Mesenchymal stem cell (in vitro differentiated cells and primary cell): ENCODE measurements at regions not wholly inside any gene's neighbourhood (a gene's known extent, or its start where the extent isn't known, plus 50 kb on each side); places are given as distances from the start of the nearest gene placed in this dataset.
A peak's percentile ranks its signal among the peaks of the same experiment; 100 is the strongest.

ENCODE experiments used
- DNase-seq: peaks from one replicate; pipeline ENCODE4 v3.0.0-alpha.2; 2013
- H2AFZ ChIP-seq: one replicate; pipeline ENCODE4 v1.6.1; 2013; ENCODE audit warnings: low read depth, mild to moderate bottlenecking, control low read depth, inconsistent platforms, low read length, moderate library complexity
- H2AK5ac ChIP-seq: 2 replicates; pipeline ENCODE4 v1.6.1; 2013; ENCODE audit warnings: low read length, moderate library complexity, mild to moderate bottlenecking, inconsistent platforms; ENCODE audit not compliant: severe bottlenecking
- H2BK120ac ChIP-seq: one replicate; pipeline ENCODE4 v1.6.1; 2013; ENCODE audit warnings: low read depth, mild to moderate bottlenecking, inconsistent platforms, low read length, moderate library complexity
- H2BK12ac ChIP-seq, 2 experiments: one replicate each; pipeline ENCODE4 v1.6.1; 2013; ENCODE audit warnings: inconsistent platforms in 2 of 2, low read length in 2 of 2, mild to moderate bottlenecking in 2 of 2, moderate library complexity in 2 of 2, control low read depth in 1 of 2
- H2BK15ac ChIP-seq: one replicate; pipeline ENCODE4 v1.6.1; 2013; ENCODE audit warnings: mild to moderate bottlenecking, low read depth, inconsistent platforms; ENCODE audit not compliant: poor library complexity, severe bottlenecking
- H2BK5ac ChIP-seq: 2 replicates; pipeline ENCODE4 v1.6.1; 2013; ENCODE audit warnings: low read depth, mild to moderate bottlenecking, low read length, control low read depth, inconsistent platforms; ENCODE audit not compliant: poor library complexity, severe bottlenecking
- H3K14ac ChIP-seq, 2 experiments: one replicate each; pipeline ENCODE4 v1.6.1; 2013; ENCODE audit warnings: inconsistent platforms in 2 of 2, low read length in 2 of 2, control low read depth in 1 of 2, mild to moderate bottlenecking in 1 of 2, moderate library complexity in 1 of 2
- H3K18ac ChIP-seq, 2 experiments: one replicate each; pipeline ENCODE4 v1.6.1; 2013; ENCODE audit warnings: inconsistent platforms in 2 of 2, low read length in 2 of 2, control low read depth in 1 of 2, low read depth in 1 of 2, mild to moderate bottlenecking in 1 of 2
- H3K23ac ChIP-seq, 2 experiments: one replicate each; pipeline ENCODE4 v1.6.1; 2013; ENCODE audit warnings: inconsistent platforms in 2 of 2, low read length in 2 of 2, mild to moderate bottlenecking in 2 of 2, moderate library complexity in 2 of 2, control low read depth in 1 of 2
- H3K27ac ChIP-seq: 2 replicates; pipeline ENCODE4 v1.5.1; 2013; ENCODE audit warnings: mild to moderate bottlenecking, moderate library complexity, low read length, control low read depth, inconsistent platforms; ENCODE audit not compliant: poor library complexity, severe bottlenecking
- H3K27me3 ChIP-seq, 2 experiments: 2 replicates each; pipeline versions ENCODE4 v1.6.1 to v1.7.0; 2013; ENCODE audit warnings: low read length in 2 of 2, mild to moderate bottlenecking in 2 of 2, moderate library complexity in 2 of 2, control low read depth in 1 of 2, inconsistent platforms in 1 of 2; ENCODE audit not compliant: control insufficient read depth in 1 of 2, insufficient read depth in 1 of 2
- H3K36me3 ChIP-seq, 2 experiments: 2 replicates each; pipeline versions ENCODE4 v1.6.1 to v1.7.0; 2013; ENCODE audit warnings: low read length in 2 of 2, control low read depth in 1 of 2, inconsistent platforms in 1 of 2, low read depth in 1 of 2, mild to moderate bottlenecking in 1 of 2; ENCODE audit not compliant: insufficient read depth in 2 of 2, control insufficient read depth in 1 of 2
- H3K4ac ChIP-seq, 2 experiments: one replicate each; pipeline ENCODE4 v1.6.1; 2013; ENCODE audit warnings: inconsistent platforms in 2 of 2, low read length in 2 of 2, mild to moderate bottlenecking in 2 of 2, moderate library complexity in 2 of 2, control low read depth in 1 of 2, low read depth in 1 of 2
- H3K4me1 ChIP-seq: 2 replicates; pipeline ENCODE4 v1.6.1; 2013; ENCODE audit warnings: low read depth, low read length, control low read depth; ENCODE audit not compliant: control insufficient read depth, insufficient read depth
- H3K4me2 ChIP-seq: 2 replicates; pipeline ENCODE4 v1.6.1; 2013; ENCODE audit warnings: low read length, mild to moderate bottlenecking, inconsistent platforms; ENCODE audit not compliant: poor library complexity, severe bottlenecking
- H3K4me3 ChIP-seq, 2 experiments: 2 replicates each; pipeline versions ENCODE4 v1.5.1 to v1.7.0; 2013; ENCODE audit warnings: low read length in 2 of 2, mild to moderate bottlenecking in 2 of 2, control low read depth in 1 of 2, low read depth in 1 of 2; ENCODE audit not compliant: insufficient read depth in 1 of 2
- H3K79me1 ChIP-seq: replicated peaks from 2 replicates; pipeline ENCODE4 v1.6.1; 2013; ENCODE audit warnings: mild to moderate bottlenecking, control low read depth, low read length, inconsistent platforms; ENCODE audit not compliant: poor library complexity, severe bottlenecking
- H3K9ac ChIP-seq: 2 replicates; pipeline ENCODE4 v1.7.0; 2013; ENCODE audit warnings: mild to moderate bottlenecking, low read length, moderate library complexity
- H3K9me3 ChIP-seq: 2 replicates; pipeline ENCODE4 v1.7.0; 2013; ENCODE audit warnings: mild to moderate bottlenecking, low read length; ENCODE audit not compliant: control insufficient read depth
- H4K8ac ChIP-seq: one replicate; pipeline ENCODE4 v1.6.1; 2013; ENCODE audit warnings: inconsistent platforms, mild to moderate bottlenecking, low read length, moderate library complexity
- H4K91ac ChIP-seq: one replicate; pipeline ENCODE4 v1.6.1; 2013; ENCODE audit warnings: mild to moderate bottlenecking, low read length, inconsistent platforms
- WGBS: methylation state at CpG from one replicate; pipeline ENCODE4 v1.1.7; 2013; ENCODE audit warnings: mixed read lengths; 5-methylcytosine and 5-hydroxymethylcytosine counted together

DNA sequence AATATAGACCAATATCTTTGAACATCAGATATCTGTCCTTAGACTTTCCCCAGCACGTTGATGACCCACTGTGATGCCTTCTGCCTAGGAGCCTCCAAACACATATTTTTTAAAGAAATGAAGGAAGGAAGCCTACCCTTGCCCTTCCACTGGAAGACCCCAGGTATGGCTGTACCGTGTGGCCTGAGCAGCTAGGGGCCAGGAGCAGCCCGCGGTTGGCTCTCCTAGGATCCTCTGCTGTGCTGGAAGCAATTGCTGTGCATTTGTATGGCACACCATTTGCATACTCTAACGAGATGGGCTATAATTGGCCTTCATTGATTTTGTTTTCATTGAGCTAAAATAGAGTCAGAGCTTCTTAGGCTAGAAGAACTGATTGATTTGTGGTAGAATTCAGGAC, 128.8 kb downstream of the GPAT3 start:
- Histone ChIP-seq H2BK12ac (no peak overlapping the region), H2AFZ (no peak overlapping the region), H3K36me3 (no peaks in the 10 kb centered on the region), H2BK15ac (no peak overlapping the region), H3K27ac (no peak overlapping the region), H3K4me3 (no peak overlapping the region), H3K4me2 (no peak overlapping the region), H4K91ac (no peak overlapping the region), H3K9ac (no peak overlapping the region), H3K23ac (no peak overlapping the region), H3K79me1 (no peaks in the 10 kb centered on the region), H2BK120ac (no peak overlapping the region), H2AK5ac (no peak overlapping the region), H4K8ac (no peak overlapping the region), H2BK5ac (no peak overlapping the region), H3K4ac (no peak overlapping the region), H3K18ac (no peak overlapping the region), H3K14ac (no peak overlapping the region), H3K27me3 (peaks cover 0 to 11% of the 10 kb centered on the region in 2 experiments), H3K9me3 (no peaks in the 10 kb centered on the region), H3K4me1 (no peaks in the 10 kb centered on the region)
- WGBS = 66% methylated on average over 4 of the region's 5 CpGs
- DNase-seq = no peak

DNA sequence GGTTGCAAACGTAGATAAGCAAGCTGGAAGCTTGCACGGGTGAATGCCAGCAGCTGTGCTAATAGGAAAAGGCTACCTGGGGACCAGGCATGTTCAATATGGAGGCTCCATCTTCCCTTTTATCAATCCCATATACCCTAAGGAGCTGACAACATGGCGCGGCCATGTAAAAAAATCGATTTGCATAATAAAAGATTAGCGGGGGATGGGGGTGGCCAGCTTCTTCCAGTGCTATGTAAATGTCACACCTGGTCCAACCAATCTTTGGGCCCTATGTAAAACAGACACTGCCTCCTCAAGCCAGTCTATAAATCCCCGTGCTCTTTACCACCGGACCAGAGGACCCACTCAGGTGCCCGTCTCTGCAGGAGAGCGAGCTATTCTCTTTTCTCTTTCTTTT, 128.2 kb downstream of the GPAT3 start:
- no peak overlapping the region for H2BK120ac ChIP-seq
- no peak overlapping the region for H3K27ac ChIP-seq
- peaks cover 0 to 11% of the 10 kb centered on the region in 2 experiments for H3K27me3 ChIP-seq
- 86% methylated on average over 9 of the region's 10 CpGs for WGBS
- no peak overlapping the region for H4K91ac ChIP-seq
- H3K4me1 ChIP-seq = no peaks in the 10 kb centered on the region
- no peak overlapping the region for H3K4me2 ChIP-seq
- H3K18ac ChIP-seq = no peak overlapping the region
- H3K4me3 ChIP-seq = no peak overlapping the region
- H3K36me3 ChIP-seq = no peaks in the 10 kb centered on the region
- no peak overlapping the region for H2AK5ac ChIP-seq
- no peak overlapping the region for H2BK12ac ChIP-seq
- no peak for DNase-seq
- no peak overlapping the region for H3K14ac ChIP-seq
- H2BK5ac ChIP-seq = no peak overlapping the region
- no peak overlapping the region for H4K8ac ChIP-seq
- no peak overlapping the region for H2AFZ ChIP-seq
- no peak overlapping the region for H2BK15ac ChIP-seq
- no peak overlapping the region for H3K4ac ChIP-seq
- no peak overlapping the region for H3K23ac ChIP-seq
- no peaks in the 10 kb centered on the region for H3K9me3 ChIP-seq
- H3K79me1 ChIP-seq = no peaks in the 10 kb centered on the region
- H3K9ac ChIP-seq = no peak overlapping the region

DNA sequence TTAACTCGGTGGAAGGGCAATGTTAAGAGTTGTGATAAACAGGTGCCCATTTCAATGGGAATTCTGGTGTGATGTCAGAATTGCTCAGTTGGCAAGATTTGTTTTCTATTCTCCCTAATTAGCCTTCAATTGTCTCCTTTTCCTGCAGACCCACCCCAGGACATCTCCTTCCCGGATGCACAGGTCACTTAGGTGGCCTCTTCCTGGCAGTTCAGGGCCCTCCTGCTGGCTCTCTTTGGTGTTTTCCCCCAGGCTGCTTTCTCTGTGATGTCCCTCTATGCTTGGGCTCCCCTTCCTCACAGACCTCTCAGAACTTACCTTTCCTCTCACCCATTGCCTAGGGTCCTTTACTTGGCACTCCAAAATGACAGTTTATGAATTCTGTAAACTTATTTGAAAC, 126.3 kb downstream of the GPAT3 start:
- DNase-seq = no peak
- no peak overlapping the region for H3K27ac ChIP-seq
- no peaks in the 10 kb centered on the region for H3K4me1 ChIP-seq
- H3K9me3 ChIP-seq = no peaks in the 10 kb centered on the region
- no peaks in the 10 kb centered on the region for H3K36me3 ChIP-seq
- H3K4ac ChIP-seq = no peak overlapping the region
- H3K18ac ChIP-seq = peak overlapping the region in 1 of 2 experiments; percentile 41
- peaks cover 0 to 8% of the 10 kb centered on the region in 2 experiments for H3K27me3 ChIP-seq
- no peak overlapping the region for H3K9ac ChIP-seq
- H3K23ac ChIP-seq = no peak overlapping the region
- H3K79me1 ChIP-seq = no peaks in the 10 kb centered on the region
- no peak overlapping the region for H2BK5ac ChIP-seq
- no peak overlapping the region for H2BK120ac ChIP-seq
- H2BK12ac ChIP-seq = peak overlapping the region in 1 of 2 experiments; percentile 24
- H3K14ac ChIP-seq = no peak overlapping the region
- no peak overlapping the region for H2AK5ac ChIP-seq
- WGBS = 17% methylated on average over 1 of the region's 2 CpGs
- H4K91ac ChIP-seq = no peak overlapping the region
- H3K4me3 ChIP-seq = no peak overlapping the region
- H3K4me2 ChIP-seq = no peak overlapping the region
- no peak overlapping the region for H4K8ac ChIP-seq
- no peak overlapping the region for H2AFZ ChIP-seq
- peak overlapping the region; percentile 40 for H2BK15ac ChIP-seq

DNA sequence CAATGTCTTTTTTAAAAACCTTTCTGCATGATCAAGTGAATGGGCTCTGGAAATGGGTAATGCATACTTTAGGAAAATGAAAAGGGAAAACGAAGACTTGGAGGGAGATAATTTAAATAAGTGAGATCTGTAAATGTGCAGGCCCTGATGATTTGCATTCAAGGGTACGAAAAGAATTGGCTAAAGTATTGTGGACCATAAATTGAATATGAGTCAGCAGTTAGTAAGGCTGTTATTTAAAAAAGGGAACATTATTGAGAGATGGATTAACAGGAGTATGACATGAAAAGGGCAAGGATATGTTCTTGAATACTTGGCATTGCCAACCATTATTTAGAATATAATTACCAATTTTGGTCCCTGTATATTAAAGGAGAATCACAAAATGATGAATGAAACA, 125.5 kb downstream of the GPAT3 start:
- Histone ChIP-seq H3K79me1 (no peaks in the 10 kb centered on the region), H3K27me3 (peaks cover 0 to under 1% of the 10 kb centered on the region in 2 experiments), H3K9me3 (no peaks in the 10 kb centered on the region), H3K4me1 (no peaks in the 10 kb centered on the region), H3K23ac (no peak overlapping the region), H3K4me3 (no peak overlapping the region), H2BK15ac (no peak overlapping the region), H3K9ac (no peak overlapping the region), H4K8ac (no peak overlapping the region), H3K18ac (no peak overlapping the region), H4K91ac (no peak overlapping the region), H2AFZ (no peak overlapping the region), H2AK5ac (no peak overlapping the region), H3K14ac (no peak overlapping the region), H3K4ac (no peak overlapping the region), H3K4me2 (no peak overlapping the region), H2BK5ac (no peak overlapping the region), H2BK12ac (no peak overlapping the region), H2BK120ac (no peak overlapping the region), H3K27ac (no peak overlapping the region), H3K36me3 (no peaks in the 10 kb centered on the region)
- DNase-seq = no peak
- 23% methylated on average over 2 of the region's 2 CpGs for WGBS
